ENCODE measurements at regions not wholly inside any gene's neighbourhood (a gene's known extent, or its start where the extent isn't known, plus 50 kb on each side); places are given as distances from the start of the nearest gene placed in this dataset.

- peaks cover 0 to 2% of the 10 kb centered on the region in 2 donors for H3K9me3 Mint-ChIP-seq
- intact Hi-C loops (cut with micrococcal nuclease), result no loop called here
- Histone ChIP-seq H3K27ac (ENCODE audit: low read length) (no peak overlapping the region), H3K9me3 (ENCODE audit: control insufficient read depth, insufficient read depth, low read length) (no peaks in the 10 kb centered on the region), H3K36me3 (ENCODE audit: control insufficient read depth, insufficient read depth, low read length) (no peaks in the 10 kb centered on the region), H3K4me1 (ENCODE audit: control insufficient read depth, insufficient read depth, low read length) (no peaks in the 10 kb centered on the region), H3K4me3 (ENCODE audit: low read length) (no peak overlapping the region), H3K27me3 (ENCODE audit: control insufficient read depth, insufficient read depth, low read length) (no peaks in the 10 kb centered on the region)
- WGBS (ENCODE audit: insufficient coverage), result 100% methylated on average over 2 of the region's 2 CpGs
- H3K27me3 Mint-ChIP-seq (ENCODE audit: low read depth in 2 of 2), result no peaks in the 10 kb centered on the region
- ATAC-seq (no peak), DNase-seq (no peak)
- H3K4me1 Mint-ChIP-seq, result no peaks in the 10 kb centered on the region
- H3K27ac Mint-ChIP-seq, result no peak overlapping the region
- no peaks in the 10 kb centered on the region for H3K36me3 Mint-ChIP-seq
- TF ChIP-seq CTCF (IDR thresholded peaks at IDR 0.05), result no peak
- no peak overlapping the region for H3K4me3 Mint-ChIP-seq
Observed at GRCh38 chr5:158610051-158610415, 489.7 kb downstream of the EBF1 start.

- Mint-ChIP-seq H3K27ac (no peak overlapping the region), H3K4me1 (no peaks in the 10 kb centered on the region), H3K36me3 (no peaks in the 10 kb centered on the region), H3K4me3 (no peak overlapping the region), H3K27me3 (ENCODE audit: low read depth in 2 of 2) (no peaks in the 10 kb centered on the region), H3K9me3 (peaks cover 0 to 2% of the 10 kb centered on the region in 2 donors)
- Histone ChIP-seq H3K27ac (ENCODE audit: low read length) (no peak overlapping the region), H3K27me3 (ENCODE audit: control insufficient read depth, insufficient read depth, low read length) (no peaks in the 10 kb centered on the region), H3K36me3 (ENCODE audit: control insufficient read depth, insufficient read depth, low read length) (no peaks in the 10 kb centered on the region), H3K9me3 (ENCODE audit: control insufficient read depth, insufficient read depth, low read length) (no peaks in the 10 kb centered on the region), H3K4me1 (ENCODE audit: control insufficient read depth, insufficient read depth, low read length) (no peaks in the 10 kb centered on the region), H3K4me3 (ENCODE audit: low read length) (no peak overlapping the region)
- TF ChIP-seq CTCF (IDR thresholded peaks at IDR 0.05), result no peak
- 80% methylated on average over 8 of the region's 9 CpGs for WGBS (ENCODE audit: insufficient coverage)
- DNase-seq (no peak), ATAC-seq (no peak)
- intact Hi-C loops (cut with micrococcal nuclease), result no loop called here
Observed at GRCh38 chr5:158609333-158610050, 490.2 kb downstream of the EBF1 start.

- no peaks in the 10 kb centered on the region for H3K9me3 ChIP-seq (ENCODE audit: control insufficient read depth, insufficient read depth, low read length)
- H3K36me3 ChIP-seq (ENCODE audit: control insufficient read depth, insufficient read depth, low read length), result no peaks in the 10 kb centered on the region
- Mint-ChIP-seq H3K27ac (no peak overlapping the region), H3K27me3 (ENCODE audit: low read depth in 2 of 2) (no peaks in the 10 kb centered on the region), H3K36me3 (no peaks in the 10 kb centered on the region), H3K4me1 (no peaks in the 10 kb centered on the region), H3K9me3 (peaks cover 0 to 2% of the 10 kb centered on the region in 2 donors), H3K4me3 (no peak overlapping the region)
- DNase-seq (no peak), ATAC-seq (no peak)
- no peak overlapping the region for H3K4me3 ChIP-seq (ENCODE audit: low read length)
- WGBS (ENCODE audit: insufficient coverage), result 92% methylated on average over 2 of the region's 2 CpGs
- H3K27me3 ChIP-seq (ENCODE audit: control insufficient read depth, insufficient read depth, low read length), result no peaks in the 10 kb centered on the region
- no peak for TF ChIP-seq CTCF (IDR thresholded peaks at IDR 0.05)
- H3K27ac ChIP-seq (ENCODE audit: low read length), result no peak overlapping the region
- intact Hi-C loops (cut with micrococcal nuclease), result no loop called here
- no peaks in the 10 kb centered on the region for H3K4me1 ChIP-seq (ENCODE audit: control insufficient read depth, insufficient read depth, low read length)
Observed at GRCh38 chr5:158607088-158607487, 492.6 kb downstream of the EBF1 start.

- Histone ChIP-seq H3K9me3 (ENCODE audit: control insufficient read depth, insufficient read depth, low read length) (no peaks in the 10 kb centered on the region), H3K27me3 (ENCODE audit: control insufficient read depth, insufficient read depth, low read length) (no peaks in the 10 kb centered on the region), H3K4me3 (ENCODE audit: low read length) (no peak overlapping the region), H3K27ac (ENCODE audit: low read length) (no peak overlapping the region), H3K36me3 (ENCODE audit: control insufficient read depth, insufficient read depth, low read length) (no peaks in the 10 kb centered on the region), H3K4me1 (ENCODE audit: control insufficient read depth, insufficient read depth, low read length) (no peaks in the 10 kb centered on the region)
- ATAC-seq (no peak), DNase-seq (no peak)
- H3K9me3 Mint-ChIP-seq, result peaks cover 0 to 2% of the 10 kb centered on the region in 2 donors
- TF ChIP-seq CTCF (IDR thresholded peaks at IDR 0.05), result no peak
- intact Hi-C loops (cut with micrococcal nuclease), result no loop called here
- no peaks in the 10 kb centered on the region for H3K27me3 Mint-ChIP-seq (ENCODE audit: low read depth in 2 of 2)
- no peak overlapping the region for H3K4me3 Mint-ChIP-seq
- no peaks in the 10 kb centered on the region for H3K4me1 Mint-ChIP-seq
- 72% methylated on average over 2 of the region's 3 CpGs for WGBS (ENCODE audit: insufficient coverage)
- H3K27ac Mint-ChIP-seq, result no peak overlapping the region
- H3K36me3 Mint-ChIP-seq, result no peaks in the 10 kb centered on the region
Observed at GRCh38 chr5:158606233-158606632, 493.5 kb downstream of the EBF1 start.

All from natural killer cell (primary cell).